Kidney (tissue), 13 donors: ENCODE measurements at regions not wholly inside any gene's neighbourhood (a gene's known extent, or its start where the extent isn't known, plus 50 kb on each side); places are given as distances from the start of the nearest gene placed in this dataset.

ENCODE experiments used
- DNase-seq, 5 donors: peaks; one replicate each; pipeline ENCODE4 v3.0.0-alpha.2; 2013 to 2020
- FAIRE-seq: peaks from 2 replicates; lab custom pipeline; 2012; peaks lifted over from hg19 to GRCh38; lab: Jason Lieb, UNC
- H3K27ac ChIP-seq, 2 donors: one replicate each; pipeline ENCODE4 v1.7.0; 2013; ENCODE audit warnings: low read depth in 2 of 2, low read length in 2 of 2, inconsistent platforms in 1 of 2
- H3K27me3 ChIP-seq: one replicate; pipeline ENCODE4 v1.7.1; 2013; ENCODE audit warnings: low read length, inconsistent platforms; ENCODE audit not compliant: control insufficient read depth, insufficient read depth
- H3K36me3 ChIP-seq, 3 donors: one replicate each; pipeline versions ENCODE4 v1.7.0 to v1.7.1; 2013; ENCODE audit warnings: low read length in 3 of 3, control low read depth in 1 of 3, inconsistent platforms in 1 of 3; ENCODE audit not compliant: insufficient read depth in 3 of 3, control insufficient read depth in 2 of 3
- H3K4me1 ChIP-seq, 3 donors: one replicate each; pipeline versions ENCODE4 v1.7.0 to v1.7.1; 2013; ENCODE audit warnings: low read length in 3 of 3, inconsistent platforms in 1 of 3, low read depth in 1 of 3; ENCODE audit not compliant: control insufficient read depth in 2 of 3, insufficient read depth in 2 of 3
- H3K4me3 ChIP-seq, 3 donors: one replicate each; pipeline versions ENCODE4 v1.7.0 to v1.8.1; 2013; ENCODE audit warnings: low read length in 3 of 3, control low read depth in 1 of 3, inconsistent platforms in 1 of 3
- H3K9ac ChIP-seq, 3 donors: one replicate each; pipeline versions ENCODE4 v1.7.0 to v1.7.1; 2013; ENCODE audit warnings: low read length in 3 of 3, control low read depth in 1 of 3, inconsistent platforms in 1 of 3
- H3K9me3 ChIP-seq, 3 donors: one replicate each; pipeline versions ENCODE4 v1.7.0 to v1.7.1; 2013; ENCODE audit warnings: low read length in 3 of 3, control low read depth in 1 of 3, inconsistent platforms in 1 of 3; ENCODE audit not compliant: control insufficient read depth in 2 of 3, insufficient read depth in 1 of 3
- CTCF ChIP-seq: IDR thresholded peaks from 3 replicates; pipeline ENCODE4 v1.5.1; 2012; ENCODE audit warnings: mild to moderate bottlenecking, moderate library complexity, borderline replicate concordance; ENCODE audit not compliant: insufficient read depth; ENCODE audit errors: extremely low read depth
- intact Hi-C: fragments of 100-400 bp; cut with DNase I; formaldehyde crosslinking; loops from one replicate; pipeline ENCODE4 v1.11.1; 2022
- donor health status: control.
- donor health status: control.
- donor health status: control.
- donor health status: control.
- donor health status: control.
- donor health status: DM: yes; HTN: yes; CAD: no.
- donor health status: Normal renal cell carcinoma (clear cell type).

DNA sequence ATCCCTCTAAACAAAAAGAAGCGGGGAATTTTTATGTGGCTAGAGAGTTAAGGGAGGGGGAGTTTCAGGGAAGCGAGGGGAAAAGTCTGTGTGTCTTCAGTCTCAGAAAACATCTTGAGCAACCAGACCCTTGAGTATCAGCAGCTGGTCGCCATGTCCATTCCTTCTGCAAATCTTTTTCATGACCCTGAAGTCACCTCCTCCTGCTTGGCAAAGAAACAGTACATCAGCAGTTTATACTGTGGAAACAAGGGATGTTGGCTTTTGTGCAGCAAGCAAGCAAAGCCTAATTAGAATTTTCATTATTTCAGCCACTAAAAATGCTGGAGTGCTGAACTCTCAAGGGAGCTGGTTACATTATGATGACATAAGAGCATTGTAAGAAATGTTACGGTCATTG is 187.4 kb upstream of the SLC8A1 start:
- intact Hi-C loops = no loop called here
- no peak overlapping the region for H3K4me3 ChIP-seq
- no peak overlapping the region for H3K27ac ChIP-seq
- H3K9ac ChIP-seq = no peak overlapping the region
- FAIRE-seq = no peak
- peak in 4 of 5 donors; percentile 15 to 84 (median 48) for DNase-seq
- TF ChIP-seq CTCF = no peak
- no peaks in the 10 kb centered on the region for H3K4me1 ChIP-seq
- H3K27me3 ChIP-seq = no peaks in the 10 kb centered on the region
- no peaks in the 10 kb centered on the region for H3K36me3 ChIP-seq
- no peaks in the 10 kb centered on the region for H3K9me3 ChIP-seq

DNA sequence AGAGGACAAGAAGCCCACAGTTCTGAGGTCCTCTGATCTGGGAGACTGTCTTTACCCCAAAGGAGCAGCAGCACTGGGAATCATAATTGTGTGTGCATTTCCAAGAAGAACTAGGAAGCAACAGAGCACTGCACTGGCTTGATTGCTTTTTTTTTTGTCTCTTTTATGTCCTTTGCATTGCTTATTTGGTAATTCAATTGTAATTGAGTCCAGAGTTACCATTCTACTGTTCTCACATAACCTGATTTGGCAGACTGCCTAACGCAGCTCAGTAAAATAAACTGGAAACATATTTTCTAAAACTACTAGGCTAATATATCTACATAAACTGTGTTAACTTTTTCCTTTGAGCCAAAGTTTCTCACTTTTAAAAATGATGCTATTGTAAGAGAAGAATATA is 190.3 kb upstream of the SLC8A1 start:
- Histone ChIP-seq H3K27ac (no peak overlapping the region), H3K4me1 (no peaks in the 10 kb centered on the region), H3K9me3 (no peaks in the 10 kb centered on the region), H3K27me3 (no peaks in the 10 kb centered on the region), H3K9ac (no peak overlapping the region), H3K36me3 (no peaks in the 10 kb centered on the region), H3K4me3 (no peak overlapping the region)
- TF ChIP-seq CTCF = no peak
- intact Hi-C loops = no loop called here
- FAIRE-seq (no peak), DNase-seq (no peak)

DNA sequence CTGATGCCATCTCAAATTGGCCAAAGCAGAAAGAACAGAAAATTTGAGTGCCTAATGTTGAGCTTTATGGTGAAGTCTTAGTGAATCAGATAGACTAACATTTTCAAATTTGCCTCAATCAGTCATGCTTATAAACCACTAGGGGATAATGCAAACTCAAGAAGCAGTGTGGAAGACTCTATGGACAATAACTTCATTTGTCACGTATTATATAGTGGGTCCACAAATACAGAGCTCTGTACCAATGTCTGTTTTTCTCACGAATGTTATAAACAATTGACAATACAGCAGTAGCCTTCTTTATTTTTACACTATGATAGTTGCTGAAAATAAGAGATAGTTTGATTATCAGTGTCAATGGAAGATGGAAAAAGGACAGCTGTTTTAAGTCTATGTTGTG is 190.8 kb upstream of the SLC8A1 start:
- intact Hi-C loops = no loop called here
- no peaks in the 10 kb centered on the region for H3K4me1 ChIP-seq
- no peak overlapping the region for H3K27ac ChIP-seq
- no peak for FAIRE-seq
- no peaks in the 10 kb centered on the region for H3K9me3 ChIP-seq
- TF ChIP-seq CTCF = no peak
- no peak for DNase-seq
- no peaks in the 10 kb centered on the region for H3K27me3 ChIP-seq
- H3K4me3 ChIP-seq = no peak overlapping the region
- H3K36me3 ChIP-seq = no peaks in the 10 kb centered on the region
- H3K9ac ChIP-seq = no peak overlapping the region

- no peak for DNase-seq
- H3K4me3 ChIP-seq = no peak overlapping the region
- no peaks in the 10 kb centered on the region for H3K4me1 ChIP-seq
- no peaks in the 10 kb centered on the region for H3K9me3 ChIP-seq
- no peak for FAIRE-seq
- no peak overlapping the region for H3K9ac ChIP-seq
- no peak overlapping the region for H3K27ac ChIP-seq
- TF ChIP-seq CTCF = no peak
- intact Hi-C loops = no loop called here
- H3K36me3 ChIP-seq = no peaks in the 10 kb centered on the region
- no peaks in the 10 kb centered on the region for H3K27me3 ChIP-seq
These were observed 194.8 kb upstream of the SLC8A1 start for GRCh38 chr2:40646642-40647041.
